ENCODE measurements at regions not wholly inside any gene's neighbourhood (a gene's known extent, or its start where the extent isn't known, plus 50 kb on each side); places are given as distances from the start of the nearest gene placed in this dataset.

DNA sequence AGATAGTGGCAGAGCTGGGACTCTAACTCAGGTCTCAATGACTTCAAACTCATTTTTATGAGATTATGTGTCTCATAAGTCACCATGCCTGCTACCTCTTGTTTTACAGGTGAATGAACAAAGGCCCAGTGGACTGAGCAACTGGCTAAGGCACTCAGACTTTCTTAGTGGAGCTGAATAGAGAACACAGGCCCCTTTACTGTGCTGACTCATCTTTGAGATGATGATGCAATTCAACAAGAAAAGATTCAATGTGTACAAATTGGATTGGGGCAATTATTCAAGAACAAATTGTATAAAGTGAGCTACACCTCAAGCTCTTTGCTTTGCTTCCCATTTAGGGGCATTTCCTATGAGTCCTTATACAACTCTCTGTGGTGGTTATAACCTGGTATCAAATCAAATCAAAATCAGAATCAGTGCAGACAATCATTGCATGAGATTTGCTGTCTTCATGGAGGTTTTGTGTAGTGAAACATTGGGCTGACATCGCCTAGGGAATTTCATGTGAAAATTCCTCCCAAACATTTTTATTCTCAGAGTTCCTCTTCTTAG lies 84.3 kb upstream of the PPP2R2B start:
- H3K9ac ChIP-seq (ENCODE audit: low read depth in 1 of 2, low read length in 2 of 2): no peak overlapping the region
- H3K27ac ChIP-seq (ENCODE audit: low read depth in 1 of 2, low read length in 2 of 2): no peak overlapping the region
- TF ChIP-seq JUND (IDR thresholded peaks at IDR 0.05): no peak
- no peak for TF ChIP-seq GABPA (IDR thresholded peaks at IDR 0.05 in 1 of 2, conservative IDR thresholded peaks at IDR 0.05 in 1 of 2)
- TF ChIP-seq, protein P1, sequence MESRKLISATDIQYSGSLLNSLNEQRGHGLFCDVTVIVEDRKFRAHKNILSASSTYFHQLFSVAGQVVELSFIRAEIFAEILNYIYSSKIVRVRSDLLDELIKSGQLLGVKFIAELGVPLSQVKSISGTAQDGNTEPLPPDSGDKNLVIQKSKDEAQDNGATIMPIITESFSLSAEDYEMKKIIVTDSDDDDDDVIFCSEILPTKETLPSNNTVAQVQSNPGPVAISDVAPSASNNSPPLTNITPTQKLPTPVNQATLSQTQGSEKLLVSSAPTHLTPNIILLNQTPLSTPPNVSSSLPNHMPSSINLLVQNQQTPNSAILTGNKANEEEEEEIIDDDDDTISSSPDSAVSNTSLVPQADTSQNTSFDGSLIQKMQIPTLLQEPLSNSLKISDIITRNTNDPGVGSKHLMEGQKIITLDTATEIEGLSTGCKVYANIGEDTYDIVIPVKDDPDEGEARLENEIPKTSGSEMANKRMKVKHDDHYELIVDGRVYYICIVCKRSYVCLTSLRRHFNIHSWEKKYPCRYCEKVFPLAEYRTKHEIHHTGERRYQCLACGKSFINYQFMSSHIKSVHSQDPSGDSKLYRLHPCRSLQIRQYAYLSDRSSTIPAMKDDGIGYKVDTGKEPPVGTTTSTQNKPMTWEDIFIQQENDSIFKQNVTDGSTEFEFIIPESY (IDR thresholded peaks at IDR 0.05): no peak
- no peak for TF ChIP-seq RXRA (IDR thresholded peaks at IDR 0.05)
- TF ChIP-seq HNF4A (conservative IDR thresholded peaks at IDR 0.05): no peak
- TF ChIP-seq HNF4G (IDR thresholded peaks at IDR 0.05): no peak
- no peak for TF ChIP-seq EGR1 (IDR thresholded peaks at IDR 0.05; ENCODE audit: low read depth in 2 of 2)
- no peak for TF ChIP-seq YY1 (IDR thresholded peaks at IDR 0.05)
- no peak for TF ChIP-seq FOXA2 (IDR thresholded peaks at IDR 0.05)
- TF ChIP-seq, protein P2, sequence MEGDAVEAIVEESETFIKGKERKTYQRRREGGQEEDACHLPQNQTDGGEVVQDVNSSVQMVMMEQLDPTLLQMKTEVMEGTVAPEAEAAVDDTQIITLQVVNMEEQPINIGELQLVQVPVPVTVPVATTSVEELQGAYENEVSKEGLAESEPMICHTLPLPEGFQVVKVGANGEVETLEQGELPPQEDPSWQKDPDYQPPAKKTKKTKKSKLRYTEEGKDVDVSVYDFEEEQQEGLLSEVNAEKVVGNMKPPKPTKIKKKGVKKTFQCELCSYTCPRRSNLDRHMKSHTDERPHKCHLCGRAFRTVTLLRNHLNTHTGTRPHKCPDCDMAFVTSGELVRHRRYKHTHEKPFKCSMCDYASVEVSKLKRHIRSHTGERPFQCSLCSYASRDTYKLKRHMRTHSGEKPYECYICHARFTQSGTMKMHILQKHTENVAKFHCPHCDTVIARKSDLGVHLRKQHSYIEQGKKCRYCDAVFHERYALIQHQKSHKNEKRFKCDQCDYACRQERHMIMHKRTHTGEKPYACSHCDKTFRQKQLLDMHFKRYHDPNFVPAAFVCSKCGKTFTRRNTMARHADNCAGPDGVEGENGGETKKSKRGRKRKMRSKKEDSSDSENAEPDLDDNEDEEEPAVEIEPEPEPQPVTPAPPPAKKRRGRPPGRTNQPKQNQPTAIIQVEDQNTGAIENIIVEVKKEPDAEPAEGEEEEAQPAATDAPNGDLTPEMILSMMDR (IDR thresholded peaks at IDR 0.05; ENCODE audit: low read depth, low read length, missing input control): no peak
- TF ChIP-seq TAF1 (conservative IDR thresholded peaks at IDR 0.05): no peak
- H3K4me3 ChIP-seq (ENCODE audit: low read depth in 1 of 3, low read length in 3 of 3): no peak overlapping the region
- peaks cover 0 to 4% (median 0%) of the 10 kb centered on the region in 4 donors for H3K27me3 ChIP-seq (ENCODE audit: control insufficient read depth in 4 of 4, insufficient read depth in 4 of 4, low read length in 3 of 4)
- H3K4me1 ChIP-seq (ENCODE audit: control insufficient read depth in 4 of 4, insufficient read depth in 4 of 4, low read length in 3 of 4): peaks cover 0 to 5% (median 0%) of the 10 kb centered on the region in 4 donors
- H3K36me3 ChIP-seq (ENCODE audit: control insufficient read depth in 4 of 4, insufficient read depth in 3 of 4, low read depth in 1 of 4, low read length in 3 of 4): no peaks in the 10 kb centered on the region
- H3K9me3 ChIP-seq (ENCODE audit: control insufficient read depth in 4 of 4, low read length in 3 of 4): no peaks in the 10 kb centered on the region
- 98% methylated on average over 1 of the region's 1 CpG for WGBS
- DNase-seq (ENCODE audit: low spot score): no peak

DNA sequence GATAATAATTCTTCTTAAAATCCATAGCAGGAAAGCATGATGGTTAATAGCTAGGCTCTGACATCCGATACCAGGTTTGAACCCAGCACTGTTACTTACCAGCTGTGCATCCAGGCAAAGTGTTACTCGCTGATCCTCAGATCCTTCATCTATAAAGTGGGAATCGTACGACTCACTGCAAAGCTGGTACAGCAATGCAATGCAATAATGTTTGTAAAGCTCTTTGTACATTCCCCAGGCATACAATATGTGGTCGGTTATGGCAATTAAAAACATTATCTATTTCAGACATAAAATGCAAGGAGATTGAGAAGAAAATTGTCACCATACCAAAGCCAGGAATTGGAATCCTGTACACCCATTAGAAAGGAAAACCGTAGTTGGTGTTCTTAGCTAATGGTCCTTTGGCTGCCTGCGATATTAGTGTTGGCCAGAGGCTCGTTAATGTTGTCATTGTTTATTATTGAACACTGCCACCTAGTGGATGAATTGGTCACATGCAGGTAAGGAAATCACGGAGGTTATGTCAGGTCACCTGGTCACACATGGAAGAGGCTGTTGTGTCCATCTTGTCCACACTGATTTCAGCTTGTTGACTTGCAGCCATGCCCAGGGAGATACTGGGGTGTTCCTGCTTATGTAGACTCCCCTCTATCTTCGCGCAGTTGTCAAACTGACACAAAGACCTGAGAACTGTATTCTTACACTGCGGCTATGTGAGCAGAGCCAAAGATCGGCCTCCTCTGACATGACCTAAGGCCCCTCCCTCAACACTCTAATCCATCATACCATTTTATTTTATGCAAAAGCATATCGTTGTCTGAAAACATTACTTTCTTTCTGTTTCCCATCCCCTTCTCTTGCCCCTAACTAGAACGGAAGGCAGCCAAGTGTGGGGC lies 87.5 kb upstream of the PPP2R2B start:
- DNase-seq (ENCODE audit: low spot score): peak; percentile 52
- no peak overlapping the region for H3K27ac ChIP-seq (ENCODE audit: low read depth in 1 of 2, low read length in 2 of 2)
- H3K9ac ChIP-seq (ENCODE audit: low read depth in 1 of 2, low read length in 2 of 2): no peak overlapping the region
- no peaks in the 10 kb centered on the region for H3K9me3 ChIP-seq (ENCODE audit: control insufficient read depth in 4 of 4, low read length in 3 of 4)
- H3K4me1 ChIP-seq (ENCODE audit: control insufficient read depth in 4 of 4, insufficient read depth in 4 of 4, low read length in 3 of 4): peaks cover 0 to 5% (median 0%) of the 10 kb centered on the region in 4 donors
- no peak overlapping the region for H3K4me3 ChIP-seq (ENCODE audit: low read depth in 1 of 3, low read length in 3 of 3)
- no peaks in the 10 kb centered on the region for H3K36me3 ChIP-seq (ENCODE audit: control insufficient read depth in 4 of 4, insufficient read depth in 3 of 4, low read depth in 1 of 4, low read length in 3 of 4)
- WGBS: 43% methylated on average over 15 of the region's 15 CpGs
- no peak for TF ChIP-seq NR2F2 (IDR thresholded peaks at IDR 0.05)
- TF ChIP-seq SP1 (IDR thresholded peaks at IDR 0.05): no peak
- TF ChIP-seq RXRA (IDR thresholded peaks at IDR 0.05): peak; percentile 93 to 98
- TF ChIP-seq, protein P2 (IDR thresholded peaks at IDR 0.05; ENCODE audit: low read depth, low read length, missing input control): peak; percentile 99
- TF ChIP-seq YY1 (IDR thresholded peaks at IDR 0.05): no peak
- TF ChIP-seq RAD21 (IDR thresholded peaks at IDR 0.05): peak; percentile 99
- no peaks in the 10 kb centered on the region for H3K27me3 ChIP-seq (ENCODE audit: control insufficient read depth in 4 of 4, insufficient read depth in 4 of 4, low read length in 3 of 4)
